Epithelial cell of prostate (primary cell): ENCODE measurements at regions not wholly inside any gene's neighbourhood (a gene's known extent, or its start where the extent isn't known, plus 50 kb on each side); places are given as distances from the start of the nearest gene placed in this dataset.

Source experiments
- DNase-seq: peaks from one replicate; pipeline ENCODE4 v3.0.0-alpha.2; 2011; ENCODE audit warnings: low read depth, low spot score
- H3K27ac ChIP-seq: fragments of 450-650 bp; 2 replicates; pipeline ENCODE4 v1.5.1; 2017; ENCODE audit warnings: mild to moderate bottlenecking

GRCh38 chr5:60352992-60353599 lies 346.9 kb downstream of the DEPDC1B start:
- no peak for DNase-seq

DNA sequence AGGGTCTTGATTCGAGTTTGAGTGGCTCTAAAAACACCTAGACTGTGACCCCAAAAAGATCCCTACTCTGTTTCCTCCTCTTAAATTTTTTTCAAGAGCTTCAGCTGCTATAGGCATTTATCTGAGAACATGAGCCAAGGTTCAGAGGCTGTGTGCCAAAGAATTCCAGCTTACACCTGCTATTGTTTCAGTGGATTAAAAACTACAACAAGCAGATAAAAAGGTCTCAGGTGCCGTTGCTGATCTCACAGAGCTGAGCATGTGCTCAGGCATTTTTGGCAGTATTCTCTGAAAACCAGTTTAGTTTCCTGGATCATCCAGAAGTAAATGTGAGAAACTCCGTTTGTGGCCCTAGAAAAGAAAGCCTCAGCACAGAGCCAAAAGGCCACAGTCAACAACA lies 349.2 kb downstream of the DEPDC1B start:
- no peak overlapping the region for H3K27ac ChIP-seq
- DNase-seq: no peak

More at GRCh38 chr5:60352992-60353599, 346.9 kb downstream of the DEPDC1B start:
- H3K27ac ChIP-seq: no peak overlapping the region

DNA sequence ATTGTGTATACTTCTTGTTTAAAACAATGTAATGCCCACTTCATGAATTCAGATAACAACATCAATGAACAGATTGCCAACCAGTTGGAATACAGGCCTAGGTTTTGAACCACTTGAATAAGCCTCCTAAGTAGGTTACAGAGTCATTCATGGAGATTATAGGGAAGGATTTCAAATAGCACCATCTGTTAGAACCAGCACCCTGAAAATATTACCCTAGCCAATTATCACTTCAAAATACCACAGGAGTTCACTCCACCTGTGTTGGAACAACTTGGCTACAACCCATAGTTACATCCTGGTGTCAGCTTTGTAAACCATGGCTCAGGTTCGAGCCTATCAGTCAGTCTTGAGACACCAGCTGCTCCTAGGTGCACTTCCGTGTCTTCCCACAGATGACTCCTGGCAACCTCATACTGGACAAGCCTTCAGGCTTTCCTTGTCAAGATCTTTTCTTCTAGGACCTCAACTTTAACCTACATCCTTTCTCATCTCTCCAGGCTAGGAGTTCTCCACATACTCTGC lies 350.0 kb downstream of the DEPDC1B start:
- no peak overlapping the region for H3K27ac ChIP-seq
- DNase-seq: no peak

GRCh38 chr5:60346393-60346792 lies 353.6 kb downstream of the DEPDC1B start:
- H3K27ac ChIP-seq: no peak overlapping the region
- DNase-seq: no peak

GRCh38 chr5:60343102-60343501 lies 356.9 kb downstream of the DEPDC1B start:
- H3K27ac ChIP-seq: no peak overlapping the region
- DNase-seq: no peak

GRCh38 chr5:60340965-60341471 lies 358.9 kb downstream of the DEPDC1B start:
- DNase-seq: no peak
- no peak overlapping the region for H3K27ac ChIP-seq

DNA sequence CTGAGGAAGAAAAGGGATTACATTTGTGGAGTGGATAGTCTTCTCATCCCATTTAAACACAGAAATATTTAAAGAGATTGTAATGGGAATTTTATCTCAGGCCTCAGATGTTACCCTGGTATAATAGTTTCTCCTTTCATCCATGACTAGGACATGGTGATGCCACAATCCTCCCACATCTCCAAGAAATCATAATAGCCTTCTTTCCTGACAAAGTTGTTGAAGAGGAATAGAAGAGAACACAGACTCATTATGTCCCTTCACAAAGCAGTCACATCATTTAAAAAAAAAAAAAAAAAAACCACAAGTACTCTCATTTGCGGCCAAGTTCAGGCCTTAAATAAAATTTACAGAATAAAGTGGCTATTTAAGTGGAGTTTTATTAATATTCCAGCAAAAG lies 359.6 kb downstream of the DEPDC1B start:
- H3K27ac ChIP-seq: no peak overlapping the region
- DNase-seq: no peak

GRCh38 chr5:60339691-60340201 lies 360.2 kb downstream of the DEPDC1B start:
- H3K27ac ChIP-seq: no peak overlapping the region
- DNase-seq: no peak

- DNase-seq: no peak
- H3K27ac ChIP-seq: no peak overlapping the region
These were observed 361.1 kb downstream of the DEPDC1B start for GRCh38 chr5:60338846-60339245.

DNA sequence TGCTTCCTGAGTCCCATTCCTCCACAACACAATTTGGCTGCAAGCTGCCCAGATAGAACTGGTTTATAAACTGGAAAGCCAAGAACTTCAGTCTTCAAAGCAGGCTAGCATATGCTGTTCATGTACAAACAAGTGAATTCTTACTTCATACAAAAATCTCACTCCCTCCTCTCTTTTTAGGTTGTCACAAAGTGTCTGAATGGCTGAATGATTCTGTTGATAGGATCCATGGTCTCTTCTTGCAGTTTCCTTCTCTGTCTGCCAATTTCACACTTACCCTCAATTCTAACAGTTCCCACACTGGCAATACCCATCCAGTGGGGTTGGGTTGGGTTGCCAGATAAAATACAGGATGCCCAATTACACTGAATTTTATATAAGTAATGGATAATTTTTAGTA lies 363.5 kb downstream of the DEPDC1B start:
- no peak for DNase-seq

DNA sequence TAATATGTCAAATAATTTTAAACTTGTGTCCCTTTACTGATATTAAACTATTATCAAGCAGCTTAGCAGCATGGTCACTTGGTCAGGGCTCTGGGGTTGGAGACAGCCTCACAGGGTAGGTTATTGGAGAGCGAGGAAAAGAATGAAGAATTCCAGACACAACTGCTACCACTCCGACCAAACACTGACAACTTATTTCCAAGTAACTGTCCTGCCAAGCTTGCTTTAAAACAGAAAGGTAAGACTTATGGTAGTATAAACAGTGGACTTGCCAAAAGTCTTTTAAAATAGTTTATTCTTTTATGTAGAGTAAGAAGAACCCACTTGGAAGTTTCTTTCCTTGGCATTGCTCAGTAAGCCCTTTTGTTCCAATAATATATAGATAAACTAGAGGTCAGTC lies 364.1 kb downstream of the DEPDC1B start:
- H3K27ac ChIP-seq: no peak overlapping the region
- DNase-seq: no peak

More for the DNA sequence above, 363.5 kb downstream of the DEPDC1B start:
- H3K27ac ChIP-seq: no peak overlapping the region

DNA sequence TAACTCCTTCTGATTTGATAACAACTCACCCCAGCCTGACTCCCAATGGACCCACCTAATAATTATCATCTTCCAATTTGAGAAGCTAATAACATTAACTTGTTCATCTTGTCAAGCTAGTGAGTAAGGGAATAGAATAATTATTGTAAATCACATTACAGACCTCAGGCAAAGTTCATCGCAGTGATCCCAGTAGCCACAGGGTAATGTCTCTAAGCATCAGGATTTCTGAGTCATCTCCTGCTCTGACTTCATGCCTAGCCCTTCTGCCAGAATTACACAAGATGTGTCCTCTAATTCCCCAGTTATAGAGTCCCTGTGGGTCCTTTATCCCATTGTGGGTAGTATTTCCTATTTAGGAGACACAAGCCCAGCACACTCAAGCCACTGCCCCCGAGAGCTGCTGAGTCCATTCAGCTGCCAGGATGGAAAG lies 365.7 kb downstream of the DEPDC1B start:
- DNase-seq: no peak
- no peak overlapping the region for H3K27ac ChIP-seq

GRCh38 chr5:60333005-60333571 lies 366.9 kb downstream of the DEPDC1B start:
- no peak for DNase-seq
- peak overlapping the region; percentile 63 for H3K27ac ChIP-seq

DNA sequence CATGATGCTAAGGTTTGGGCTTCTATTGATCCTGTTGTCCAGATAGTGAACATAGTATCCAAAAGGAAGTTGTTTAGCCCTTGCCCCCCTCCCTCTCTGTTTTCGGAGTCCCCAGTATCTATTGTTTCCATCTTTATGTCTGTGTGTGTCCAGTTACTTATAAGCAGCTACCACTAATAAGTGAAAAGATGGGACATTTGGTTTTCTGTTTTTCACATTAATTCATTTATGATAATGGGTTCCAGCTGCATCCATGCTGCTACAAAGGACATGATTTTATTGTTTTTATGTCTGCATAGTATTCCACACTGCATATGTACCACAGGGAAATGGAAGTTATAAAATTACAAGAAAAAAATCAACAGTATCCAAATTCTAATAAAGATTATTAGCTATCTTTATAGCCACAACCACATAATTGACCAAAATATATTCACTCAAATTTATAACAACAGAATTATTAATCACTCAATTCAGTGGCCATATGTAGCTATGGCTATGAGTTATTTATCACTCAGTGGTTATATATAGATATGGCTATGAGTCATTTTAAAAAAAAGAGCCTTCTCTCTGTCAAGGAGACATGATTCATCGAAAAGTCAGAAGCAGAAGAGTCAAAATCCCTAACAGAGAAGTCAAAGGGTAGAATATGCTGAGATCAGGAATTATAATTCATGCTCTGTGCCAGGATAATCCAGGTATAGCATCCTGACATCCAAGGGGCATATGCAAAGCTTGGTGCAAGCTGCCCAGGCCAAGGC lies 367.5 kb downstream of the DEPDC1B start:
- H3K27ac ChIP-seq: peak overlapping the region; percentile 63
- peak; percentile 29 for DNase-seq

- DNase-seq: no peak
- no peak overlapping the region for H3K27ac ChIP-seq
These were observed 369.7 kb downstream of the DEPDC1B start for GRCh38 chr5:60330236-60330635.

DNA sequence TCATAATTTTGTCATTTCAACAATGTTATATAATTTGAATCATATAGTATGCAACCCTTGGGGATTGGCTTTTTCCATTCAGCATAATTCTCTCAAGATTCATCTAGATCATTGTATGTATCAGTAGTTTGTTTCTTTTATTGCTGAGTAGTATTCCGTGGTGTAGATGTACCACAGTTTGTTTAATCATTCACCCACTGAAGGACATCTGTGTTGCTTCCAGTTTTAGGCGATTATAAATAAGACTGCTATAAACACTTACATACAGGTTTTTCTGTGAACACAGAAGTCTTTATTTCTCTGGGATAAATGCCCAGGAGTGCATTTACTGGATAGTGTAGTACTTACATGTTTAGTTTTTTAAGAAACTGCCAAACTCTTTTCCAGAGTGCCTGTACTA lies 374.1 kb downstream of the DEPDC1B start:
- H3K27ac ChIP-seq: no peak overlapping the region
- no peak for DNase-seq

- H3K27ac ChIP-seq: no peak overlapping the region
- DNase-seq: no peak
These were observed 376.4 kb downstream of the DEPDC1B start for GRCh38 chr5:60323596-60323995.

DNA sequence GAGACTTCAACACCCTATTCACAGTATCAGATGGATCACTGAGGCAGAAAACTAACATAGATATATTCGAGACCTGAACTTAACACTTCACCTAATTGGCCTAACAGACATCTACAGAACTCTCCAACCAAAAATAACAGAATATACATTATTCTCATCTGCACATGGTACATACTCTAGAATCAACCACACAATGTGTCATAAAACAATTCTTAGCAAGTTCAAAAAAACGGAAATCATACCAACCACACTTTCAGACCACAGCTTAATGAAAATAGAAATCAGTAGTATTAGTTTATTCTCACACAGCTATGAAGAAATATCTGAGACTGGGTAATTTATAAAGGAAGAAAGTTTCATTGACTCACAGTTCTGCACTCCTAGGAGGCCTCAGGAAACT lies 387.9 kb downstream of the DEPDC1B start:
- no peak overlapping the region for H3K27ac ChIP-seq
- no peak for DNase-seq

GRCh38 chr5:60299944-60300343 lies 400.0 kb downstream of the DEPDC1B start:
- no peak overlapping the region for H3K27ac ChIP-seq
- no peak for DNase-seq

- no peak for DNase-seq
These were observed 402.3 kb downstream of the DEPDC1B start for GRCh38 chr5:60297658-60298057.

GRCh38 chr5:60295423-60295822 lies 401.9 kb upstream of the PDE4D start:
- no peak overlapping the region for H3K27ac ChIP-seq
- peak; percentile 8 for DNase-seq

More at GRCh38 chr5:60297658-60298057, 402.3 kb downstream of the DEPDC1B start:
- H3K27ac ChIP-seq: no peak overlapping the region
